ENCODE measurements at regions not wholly inside any gene's neighbourhood (a gene's known extent, or its start where the extent isn't known, plus 50 kb on each side); places are given as distances from the start of the nearest gene placed in this dataset.

GRCh38 chr18:10232062-10232461 lies 222.4 kb upstream of the APCDD1 start:
- Mint-ChIP-seq H3K4me3 (no peak overlapping the region), H3K27me3 (ENCODE audit: low read depth) (no peaks in the 10 kb centered on the region)

DNA sequence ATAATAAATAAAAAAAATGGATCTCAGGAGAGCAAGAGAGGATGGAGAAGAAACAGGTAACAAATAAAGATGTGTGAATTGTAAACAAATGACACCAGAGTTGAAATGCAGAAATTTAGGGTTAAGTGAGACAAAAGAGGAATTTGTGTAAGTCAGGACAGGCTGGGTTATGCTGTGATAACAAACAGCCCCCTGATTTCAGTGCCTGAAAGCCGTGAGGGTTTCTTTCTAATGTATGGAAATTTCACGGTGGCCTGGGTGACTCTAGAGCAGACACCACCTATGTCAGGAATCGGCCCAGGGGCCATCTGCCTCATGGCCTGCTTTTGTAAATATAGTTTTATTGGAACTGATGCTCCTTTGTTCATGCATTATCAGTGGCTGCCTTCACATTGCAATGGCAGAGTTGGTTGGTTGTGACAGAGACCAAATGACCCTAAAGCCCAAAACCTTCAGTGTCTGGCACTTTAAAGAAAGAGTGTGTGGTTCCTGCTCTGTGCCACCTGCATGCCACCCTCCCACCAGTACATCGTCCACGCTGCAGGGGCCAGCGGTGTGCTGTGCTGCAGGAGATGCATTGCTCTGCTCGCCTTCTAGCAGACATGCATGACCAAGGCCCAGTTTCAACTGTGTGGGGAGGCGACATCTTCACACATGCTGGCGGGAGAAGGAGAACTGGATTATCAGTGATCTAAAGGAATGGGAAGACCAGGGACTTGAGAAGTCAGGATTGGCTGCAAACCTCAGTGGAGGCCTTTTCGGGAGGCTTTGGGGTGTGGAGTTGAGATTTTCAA lies 221.2 kb upstream of the APCDD1 start:
- H3K4me1 Mint-ChIP-seq: peaks cover 46% of the 10 kb centered on the region
- peaks cover 9% of the 10 kb centered on the region for H3K9me3 Mint-ChIP-seq
- TF ChIP-seq, protein P1, sequence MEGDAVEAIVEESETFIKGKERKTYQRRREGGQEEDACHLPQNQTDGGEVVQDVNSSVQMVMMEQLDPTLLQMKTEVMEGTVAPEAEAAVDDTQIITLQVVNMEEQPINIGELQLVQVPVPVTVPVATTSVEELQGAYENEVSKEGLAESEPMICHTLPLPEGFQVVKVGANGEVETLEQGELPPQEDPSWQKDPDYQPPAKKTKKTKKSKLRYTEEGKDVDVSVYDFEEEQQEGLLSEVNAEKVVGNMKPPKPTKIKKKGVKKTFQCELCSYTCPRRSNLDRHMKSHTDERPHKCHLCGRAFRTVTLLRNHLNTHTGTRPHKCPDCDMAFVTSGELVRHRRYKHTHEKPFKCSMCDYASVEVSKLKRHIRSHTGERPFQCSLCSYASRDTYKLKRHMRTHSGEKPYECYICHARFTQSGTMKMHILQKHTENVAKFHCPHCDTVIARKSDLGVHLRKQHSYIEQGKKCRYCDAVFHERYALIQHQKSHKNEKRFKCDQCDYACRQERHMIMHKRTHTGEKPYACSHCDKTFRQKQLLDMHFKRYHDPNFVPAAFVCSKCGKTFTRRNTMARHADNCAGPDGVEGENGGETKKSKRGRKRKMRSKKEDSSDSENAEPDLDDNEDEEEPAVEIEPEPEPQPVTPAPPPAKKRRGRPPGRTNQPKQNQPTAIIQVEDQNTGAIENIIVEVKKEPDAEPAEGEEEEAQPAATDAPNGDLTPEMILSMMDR (IDR thresholded peaks at IDR 0.05; ENCODE audit: unreplicated experiment in 3 of 3): no peak
- H3K36me3 Mint-ChIP-seq (ENCODE audit: low read depth): no peaks in the 10 kb centered on the region
- H3K27me3 Mint-ChIP-seq (ENCODE audit: low read depth): no peaks in the 10 kb centered on the region
- peak overlapping the region in 1 of 3 experiments; percentile 81 for H3K27ac Mint-ChIP-seq
- H3K4me3 Mint-ChIP-seq: no peak overlapping the region

More at GRCh38 chr18:10232062-10232461, 222.4 kb upstream of the APCDD1 start:
- peaks cover 11% of the 10 kb centered on the region for H3K9me3 Mint-ChIP-seq
- TF ChIP-seq, protein P1 (IDR thresholded peaks at IDR 0.05; ENCODE audit: unreplicated experiment in 3 of 3): no peak
- peak overlapping the region in 2 of 3 experiments; percentile 48 to 81 for H3K27ac Mint-ChIP-seq
- H3K4me1 Mint-ChIP-seq: peaks cover 50% of the 10 kb centered on the region
- H3K36me3 Mint-ChIP-seq (ENCODE audit: low read depth): no peaks in the 10 kb centered on the region

GRCh38 chr18:10234281-10234680 lies 220.2 kb upstream of the APCDD1 start:
- H3K36me3 Mint-ChIP-seq (ENCODE audit: low read depth): no peaks in the 10 kb centered on the region
- H3K9me3 Mint-ChIP-seq: peaks cover 8% of the 10 kb centered on the region
- H3K27ac Mint-ChIP-seq: peak overlapping the region; percentile 73 to 81 (median 81)
- peaks cover 48% of the 10 kb centered on the region for H3K4me1 Mint-ChIP-seq
- TF ChIP-seq, protein P1 (IDR thresholded peaks at IDR 0.05; ENCODE audit: unreplicated experiment in 3 of 3): no peak
- no peak overlapping the region for H3K4me3 Mint-ChIP-seq
- no peaks in the 10 kb centered on the region for H3K27me3 Mint-ChIP-seq (ENCODE audit: low read depth)

- TF ChIP-seq, protein P1 (IDR thresholded peaks at IDR 0.05; ENCODE audit: unreplicated experiment in 3 of 3): no peak
- no peaks in the 10 kb centered on the region for H3K27me3 Mint-ChIP-seq (ENCODE audit: low read depth)
- H3K9me3 Mint-ChIP-seq: peaks cover 4% of the 10 kb centered on the region
- H3K4me1 Mint-ChIP-seq: peaks cover 53% of the 10 kb centered on the region
- peak overlapping the region; percentile 73 to 81 (median 81) for H3K27ac Mint-ChIP-seq
- H3K36me3 Mint-ChIP-seq (ENCODE audit: low read depth): no peaks in the 10 kb centered on the region
- H3K4me3 Mint-ChIP-seq: no peak overlapping the region
These were observed 219.3 kb upstream of the APCDD1 start for GRCh38 chr18:10234912-10235660.

DNA sequence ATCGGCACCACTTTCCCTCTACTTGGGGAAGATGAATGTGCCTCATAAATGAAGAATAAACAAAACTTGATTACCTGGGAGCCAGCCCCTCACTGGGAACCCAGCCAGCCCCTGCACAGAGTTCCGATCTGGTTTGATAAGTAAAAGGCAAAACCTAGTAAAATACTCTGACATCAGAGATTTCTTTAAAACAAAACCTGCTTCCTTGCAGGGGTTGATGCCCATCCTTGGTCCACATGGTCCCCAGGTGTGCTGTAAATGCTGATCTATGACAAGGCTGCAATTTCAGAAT lies 218.8 kb upstream of the APCDD1 start:
- no peaks in the 10 kb centered on the region for H3K27me3 Mint-ChIP-seq (ENCODE audit: low read depth)
- H3K4me3 Mint-ChIP-seq: peak overlapping the region in 1 of 3 experiments; percentile 27
- no peaks in the 10 kb centered on the region for H3K36me3 Mint-ChIP-seq (ENCODE audit: low read depth)
- peaks cover 2% of the 10 kb centered on the region for H3K9me3 Mint-ChIP-seq
- H3K4me1 Mint-ChIP-seq: peaks cover 58% of the 10 kb centered on the region
- H3K27ac Mint-ChIP-seq: peak overlapping the region; percentile 59 to 81 (median 64)
- TF ChIP-seq, protein P1 (IDR thresholded peaks at IDR 0.05; ENCODE audit: unreplicated experiment in 3 of 3): no peak

All from nephron (organoid).